ENCODE measurements at regions not wholly inside any gene's neighbourhood (a gene's known extent, or its start where the extent isn't known, plus 50 kb on each side); places are given as distances from the start of the nearest gene placed in this dataset.

GRCh38 chr12:84036912-84037311 lies 875.7 kb downstream of the SLC6A15 start:
- TF ChIP-seq CTCF (IDR thresholded peaks at IDR 0.05) (no peak), EZH2 (IDR thresholded peaks at IDR 0.05) (no peak)

All from neural progenitor cell (in vitro differentiated cells).